Activated T-cell treated with anti-CD3 and anti-CD28 coated beads, Interleukin-2, amount 50 U/mL, for 4 hours (primary cell): ENCODE measurements at regions not wholly inside any gene's neighbourhood (a gene's known extent, or its start where the extent isn't known, plus 50 kb on each side); places are given as distances from the start of the nearest gene placed in this dataset.
"Not testable (repeated sequence)": the region's sequence is repeated elsewhere in the genome, so short reads cannot be mapped to it uniquely, and the experiment has no call there.

Experiments
- ATAC-seq, 2 donors: fragments of 200-7000 bp; cut with Tn5 transposase; one replicate each; pipeline ENCODE4 v1.10.0; 2021
- DNase-seq: peaks from one replicate; pipeline ENCODE4 v3.0.0-alpha.2; 2020
- H3K27me3 Mint-ChIP-seq: one replicate; pipeline ENCODE4 v1.8.0; 2021; ENCODE audit warnings: low read depth, mixed read lengths
- H3K36me3 Mint-ChIP-seq: one replicate; pipeline ENCODE4 v1.8.0; 2022; ENCODE audit warnings: mixed read lengths; ENCODE audit not compliant: insufficient read depth
- H3K4me1 Mint-ChIP-seq: one replicate; pipeline ENCODE4 v1.8.0; 2021; ENCODE audit warnings: low read depth, mixed read lengths
- H3K4me3 Mint-ChIP-seq: one replicate; pipeline ENCODE4 v1.8.0; 2021; ENCODE audit warnings: mild to moderate bottlenecking, moderate library complexity, mixed read lengths
- H3K9me3 Mint-ChIP-seq: one replicate; pipeline ENCODE4 v1.8.0; 2021; ENCODE audit warnings: mixed read lengths

GRCh38 chr14:105941226-105942166 lies 415.1 kb downstream of the TMEM121 start:
- Mint-ChIP-seq H3K4me1 (peaks cover 14% of the 10 kb centered on the region), H3K36me3 (no peaks in the 10 kb centered on the region), H3K4me3 (no peak overlapping the region), H3K9me3 (peaks cover 7% of the 10 kb centered on the region), H3K27me3 (peaks cover 8% of the 10 kb centered on the region)
- DNase-seq (no peak), ATAC-seq (no peak)

GRCh38 chr14:105942725-105943124 lies 416.3 kb downstream of the TMEM121 start:
- not testable (repeated sequence) for H3K36me3 Mint-ChIP-seq, H3K27me3 Mint-ChIP-seq, H3K9me3 Mint-ChIP-seq, DNase-seq, H3K4me3 Mint-ChIP-seq, ATAC-seq
- peaks cover 14% of the 10 kb centered on the region for H3K4me1 Mint-ChIP-seq

- no peak for DNase-seq
- H3K4me3 Mint-ChIP-seq, result no peak overlapping the region
- peaks cover 11% of the 10 kb centered on the region for H3K27me3 Mint-ChIP-seq
- H3K36me3 Mint-ChIP-seq, result no peaks in the 10 kb centered on the region
- no peak for ATAC-seq
- peaks cover 1% of the 10 kb centered on the region for H3K9me3 Mint-ChIP-seq
- peaks cover 14% of the 10 kb centered on the region for H3K4me1 Mint-ChIP-seq
Observed at GRCh38 chr14:105943973-105944602, 417.7 kb downstream of the TMEM121 start.

GRCh38 chr14:105944632-105945610 lies 418.5 kb downstream of the TMEM121 start:
- ATAC-seq (peak; percentile 89 to 92), DNase-seq (peak; percentile 76)
- peak overlapping the region; percentile 19 for H3K4me3 Mint-ChIP-seq
- peaks cover 14% of the 10 kb centered on the region for H3K4me1 Mint-ChIP-seq
- no peaks in the 10 kb centered on the region for H3K9me3 Mint-ChIP-seq
- peaks cover 11% of the 10 kb centered on the region for H3K27me3 Mint-ChIP-seq
- no peaks in the 10 kb centered on the region for H3K36me3 Mint-ChIP-seq

GRCh38 chr14:105945896-105946295 lies 419.5 kb downstream of the TMEM121 start:
- Mint-ChIP-seq H3K4me1 (peaks cover 7% of the 10 kb centered on the region), H3K4me3 (no peak overlapping the region), H3K36me3 (no peaks in the 10 kb centered on the region), H3K27me3 (peaks cover 8% of the 10 kb centered on the region), H3K9me3 (no peaks in the 10 kb centered on the region)
- peak in 1 of 2 donors; percentile 42 for ATAC-seq
- DNase-seq, result no peak

- Mint-ChIP-seq H3K4me1 (peaks cover 7% of the 10 kb centered on the region), H3K36me3 (no peaks in the 10 kb centered on the region), H3K9me3 (no peaks in the 10 kb centered on the region), H3K4me3 (no peak overlapping the region), H3K27me3 (peaks cover 16% of the 10 kb centered on the region)
- ATAC-seq (no peak), DNase-seq (no peak)
Observed at GRCh38 chr14:105947599-105947998, 421.2 kb downstream of the TMEM121 start.

GRCh38 chr14:105948955-105949354 lies 422.6 kb downstream of the TMEM121 start:
- H3K9me3 Mint-ChIP-seq, H3K4me1 Mint-ChIP-seq, H3K4me3 Mint-ChIP-seq, DNase-seq, ATAC-seq, H3K36me3 Mint-ChIP-seq: not testable (repeated sequence)
- H3K27me3 Mint-ChIP-seq, result peaks cover 15% of the 10 kb centered on the region

GRCh38 chr14:105950364-105950892 lies 424.0 kb downstream of the TMEM121 start:
- not testable (repeated sequence) for H3K4me3 Mint-ChIP-seq, H3K4me1 Mint-ChIP-seq, H3K36me3 Mint-ChIP-seq, DNase-seq, H3K9me3 Mint-ChIP-seq, ATAC-seq
- peaks cover 15% of the 10 kb centered on the region for H3K27me3 Mint-ChIP-seq

- no peak overlapping the region for H3K4me3 Mint-ChIP-seq
- DNase-seq, result no peak
- H3K4me1 Mint-ChIP-seq, result peaks cover 2% of the 10 kb centered on the region
- ATAC-seq, result no peak
- H3K9me3 Mint-ChIP-seq, result no peaks in the 10 kb centered on the region
- peaks cover 12% of the 10 kb centered on the region for H3K27me3 Mint-ChIP-seq
- no peaks in the 10 kb centered on the region for H3K36me3 Mint-ChIP-seq
Observed at GRCh38 chr14:105951399-105951798, 425.0 kb downstream of the TMEM121 start.

- Mint-ChIP-seq H3K27me3 (peaks cover 12% of the 10 kb centered on the region), H3K4me3 (no peak overlapping the region), H3K36me3 (no peaks in the 10 kb centered on the region), H3K9me3 (no peaks in the 10 kb centered on the region), H3K4me1 (peaks cover 2% of the 10 kb centered on the region)
- DNase-seq (no peak), ATAC-seq (no peak)
Observed at GRCh38 chr14:105952222-105952621, 425.8 kb downstream of the TMEM121 start.

GRCh38 chr14:105952826-105953225 lies 426.4 kb downstream of the TMEM121 start:
- Mint-ChIP-seq H3K4me1 (peaks cover 2% of the 10 kb centered on the region), H3K4me3 (no peak overlapping the region), H3K36me3 (no peaks in the 10 kb centered on the region), H3K9me3 (no peaks in the 10 kb centered on the region), H3K27me3 (peaks cover 12% of the 10 kb centered on the region)
- ATAC-seq (no peak), DNase-seq (no peak)

GRCh38 chr14:105961625-105962024 lies 435.2 kb downstream of the TMEM121 start:
- ATAC-seq, H3K36me3 Mint-ChIP-seq, H3K9me3 Mint-ChIP-seq, DNase-seq, H3K4me3 Mint-ChIP-seq, H3K4me1 Mint-ChIP-seq: not testable (repeated sequence)
- H3K27me3 Mint-ChIP-seq, result peaks cover 22% of the 10 kb centered on the region

- peaks cover 23% of the 10 kb centered on the region for H3K27me3 Mint-ChIP-seq
- ATAC-seq (peak in 1 of 2 donors; percentile 14), DNase-seq (no peak)
- H3K9me3 Mint-ChIP-seq, result peaks cover 3% of the 10 kb centered on the region
- peaks cover 7% of the 10 kb centered on the region for H3K4me1 Mint-ChIP-seq
- H3K36me3 Mint-ChIP-seq, result no peaks in the 10 kb centered on the region
- no peak overlapping the region for H3K4me3 Mint-ChIP-seq
Observed at GRCh38 chr14:105962532-105962931, 436.1 kb downstream of the TMEM121 start.

- H3K27me3 Mint-ChIP-seq, result peaks cover 13% of the 10 kb centered on the region
- H3K36me3 Mint-ChIP-seq, result no peaks in the 10 kb centered on the region
- ATAC-seq (no peak), DNase-seq (no peak)
- H3K4me1 Mint-ChIP-seq, result peaks cover 4% of the 10 kb centered on the region
- H3K4me3 Mint-ChIP-seq, result no peak overlapping the region
- H3K9me3 Mint-ChIP-seq, result no peaks in the 10 kb centered on the region
Observed at GRCh38 chr14:105968291-105968690, 441.9 kb downstream of the TMEM121 start.
